DMS53 treated with DMSO at 0.1 percent for 48 hours (cell line): ENCODE measurements at regions not wholly inside any gene's neighbourhood (a gene's known extent, or its start where the extent isn't known, plus 50 kb on each side); places are given as distances from the start of the nearest gene placed in this dataset.
"Not testable (repeated sequence)": the region's sequence is repeated elsewhere in the genome, so short reads cannot be mapped to it uniquely, and the experiment has no call there.

Experiments
- DNase-seq: peaks from one replicate; lab custom pipeline; 2025; ENCODE audit not compliant: unreplicated experiment; lab: John Stamatoyannopoulos, UW

- no peak for DNase-seq
Observed at GRCh38 chr14:58878439-58879139, 240.8 kb downstream of the DACT1 start.

DNA sequence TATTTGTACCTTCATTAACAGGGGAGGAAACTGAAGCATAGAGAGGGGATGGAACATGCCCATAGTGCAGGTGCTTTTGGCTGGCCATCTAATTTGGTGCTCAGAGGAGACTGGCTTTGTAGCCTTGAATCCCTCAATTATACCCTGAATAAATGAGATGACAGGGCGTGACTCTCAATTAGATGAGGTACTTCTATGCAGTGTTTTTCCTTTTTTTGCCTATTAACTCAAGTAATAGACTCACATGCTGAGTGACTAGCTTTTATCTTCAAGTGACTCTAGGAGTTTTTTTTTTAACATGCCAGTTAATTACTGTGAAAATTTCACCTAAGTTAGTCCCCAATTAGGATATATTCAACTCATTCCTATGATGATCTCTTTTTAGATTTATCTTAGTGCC, 243.7 kb downstream of the DACT1 start:
- no peak for DNase-seq

GRCh38 chr14:58882577-58883018, 244.8 kb downstream of the DACT1 start:
- DNase-seq, result no peak

DNA sequence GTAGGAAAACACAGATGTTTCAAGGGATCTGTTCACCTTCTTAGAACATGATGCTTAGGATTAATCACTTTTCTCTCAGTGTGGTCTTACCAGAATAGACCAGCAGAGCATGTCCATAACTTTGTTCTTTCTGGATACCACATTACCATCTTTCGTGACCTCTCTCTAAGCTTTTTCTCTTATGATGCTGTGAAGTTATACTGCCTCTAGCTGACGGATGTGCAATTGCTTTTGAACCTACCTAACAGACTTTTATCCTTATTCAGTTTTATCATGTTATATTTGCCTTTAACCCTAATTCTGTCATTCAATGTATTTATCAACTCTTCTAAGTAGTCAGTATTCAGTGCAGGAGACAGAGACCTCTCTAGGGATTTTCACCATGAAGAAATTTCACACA, 246.7 kb downstream of the DACT1 start:
- no peak for DNase-seq

DNA sequence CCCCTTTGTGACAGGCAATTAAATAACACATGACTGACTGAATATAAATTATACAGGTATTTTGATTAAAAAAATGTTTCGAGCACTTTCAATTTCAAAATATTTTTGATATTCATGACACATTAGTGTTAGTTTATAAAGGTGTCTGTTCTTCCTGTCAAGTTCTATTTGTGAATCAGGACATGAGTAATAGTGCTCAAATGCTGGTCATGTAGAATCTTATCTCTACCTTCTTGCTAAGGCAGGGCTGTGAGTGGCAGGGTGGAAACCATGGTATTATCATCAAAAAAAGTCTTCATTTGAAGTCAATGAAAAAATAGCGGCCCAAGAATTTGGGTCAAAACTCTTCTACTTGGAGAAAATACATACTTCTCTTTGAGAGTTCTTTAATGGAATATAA, 250.2 kb downstream of the DACT1 start:
- no peak for DNase-seq

DNA sequence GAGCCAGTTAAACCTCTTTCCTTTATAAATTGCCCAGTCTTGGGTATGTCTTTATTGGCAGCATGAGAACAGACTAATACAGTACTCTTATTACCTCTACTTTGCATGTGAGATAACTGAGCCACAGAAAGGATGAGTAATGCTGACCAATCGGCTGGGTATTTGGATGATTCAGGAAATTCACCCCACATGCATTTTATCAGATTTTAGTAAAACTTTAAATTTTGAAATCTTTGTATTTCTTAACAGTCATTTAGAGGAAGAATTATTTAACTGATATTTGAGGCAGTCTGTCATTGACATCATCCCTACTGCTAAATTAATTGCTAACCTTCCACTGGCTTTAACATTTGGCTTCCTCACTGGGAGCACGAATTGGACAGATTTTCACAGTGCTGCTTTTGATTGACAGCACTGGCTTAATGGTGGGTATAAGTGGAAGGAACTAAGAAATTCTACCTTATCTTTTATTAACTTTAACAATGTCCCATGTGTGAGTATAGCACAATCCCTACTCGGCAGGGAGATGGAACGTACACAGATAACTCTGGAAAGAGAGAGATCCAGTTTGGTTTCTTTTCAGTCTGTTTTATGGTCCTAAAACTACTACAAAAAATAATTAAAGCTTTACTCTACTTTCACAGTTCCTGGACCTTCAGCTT, 261.0 kb downstream of the DACT1 start:
- no peak for DNase-seq

- no peak for DNase-seq
Observed at GRCh38 chr14:58899317-58899713, 261.6 kb downstream of the DACT1 start.

DNA sequence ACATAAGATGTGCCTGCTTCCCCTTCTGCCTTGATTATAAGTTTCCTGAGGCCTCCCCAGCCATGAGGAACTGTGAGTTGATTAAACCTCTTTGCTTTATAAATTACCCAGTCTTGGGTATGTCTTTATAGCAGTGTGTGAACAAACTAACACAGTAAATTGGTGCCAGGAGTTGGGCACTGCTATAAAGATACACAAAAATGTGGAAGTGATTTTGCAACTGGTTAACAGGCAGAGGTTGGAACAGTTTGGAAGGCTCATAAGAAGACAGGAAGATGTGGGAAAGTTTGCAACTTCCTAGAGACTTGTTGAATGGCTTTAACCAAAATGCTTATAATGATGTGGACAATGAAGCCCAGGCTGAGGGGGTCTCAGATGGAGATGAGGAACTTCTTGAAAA, 264.1 kb downstream of the DACT1 start:
- DNase-seq, result no peak

- DNase-seq, result no peak
Observed at GRCh38 chr14:58904776-58905175, 267.0 kb downstream of the DACT1 start.

DNA sequence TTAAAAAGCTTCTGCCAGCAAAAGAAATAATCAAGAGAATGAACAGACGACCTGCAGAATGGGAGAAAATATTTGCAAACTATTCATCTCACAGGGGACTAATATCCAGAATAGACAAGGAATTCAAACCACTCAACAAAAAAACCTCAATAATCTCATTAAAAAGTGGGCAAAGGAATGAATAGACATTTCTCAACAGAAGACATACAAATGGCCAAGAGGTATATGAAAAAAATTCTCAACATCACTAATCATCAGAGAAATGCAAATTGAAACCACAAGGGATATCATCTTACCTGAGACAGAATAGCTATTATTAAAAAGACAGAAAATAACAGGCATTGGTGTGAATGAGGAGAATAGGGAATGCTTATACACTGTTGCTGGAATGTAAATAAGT, 270.0 kb downstream of the DACT1 start:
- no peak for DNase-seq

DNA sequence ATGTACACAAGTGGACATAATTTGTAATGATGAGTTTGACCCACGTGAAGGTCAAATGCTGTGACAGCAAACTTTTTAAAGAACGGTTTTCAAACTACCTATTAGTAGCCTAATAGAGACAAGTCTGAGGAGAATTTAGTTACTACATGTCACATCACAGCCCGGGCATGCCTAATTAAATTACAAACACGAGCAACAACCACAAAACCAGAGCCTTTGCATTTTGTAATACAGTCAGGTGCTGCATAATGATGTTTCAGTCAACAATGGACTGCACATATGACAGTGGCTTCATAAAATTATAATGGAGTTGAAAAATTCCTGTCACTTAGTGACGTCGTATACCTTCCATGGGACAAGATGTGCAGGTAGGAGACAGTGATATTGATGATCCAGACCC, 274.5 kb downstream of the DACT1 start:
- no peak for DNase-seq

GRCh38 chr14:58912799-58913432, 275.2 kb downstream of the DACT1 start:
- DNase-seq, result peak; percentile 85

DNA sequence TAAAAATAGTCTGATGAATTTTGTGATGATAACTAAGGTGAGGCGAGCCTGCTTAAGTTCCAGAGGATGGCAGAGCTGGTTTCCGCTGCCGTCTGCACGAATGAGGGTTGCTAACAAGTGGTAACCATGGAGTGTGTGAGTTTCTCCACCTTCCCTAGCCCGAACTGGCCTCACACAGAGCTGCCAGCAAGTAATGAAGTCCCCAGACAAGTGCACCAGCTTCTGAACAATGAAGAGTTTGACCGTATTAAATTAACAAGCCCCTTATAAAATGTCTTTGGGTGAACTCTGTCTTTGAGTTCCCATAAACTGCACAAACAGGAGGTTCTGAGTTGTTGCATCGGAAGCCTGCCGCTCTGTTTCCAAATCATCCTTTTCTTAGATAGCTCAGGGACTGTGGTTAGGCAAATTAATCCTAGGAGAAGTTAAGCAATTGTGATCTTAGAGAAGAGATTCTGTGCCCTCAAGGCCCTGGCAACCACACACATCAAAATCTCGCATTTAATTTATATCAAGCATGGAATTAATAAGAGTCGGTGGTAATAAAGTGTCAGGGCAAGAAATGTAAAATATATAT, 274.1 kb upstream of the DAAM1 start:
- DNase-seq, result no peak

DNA sequence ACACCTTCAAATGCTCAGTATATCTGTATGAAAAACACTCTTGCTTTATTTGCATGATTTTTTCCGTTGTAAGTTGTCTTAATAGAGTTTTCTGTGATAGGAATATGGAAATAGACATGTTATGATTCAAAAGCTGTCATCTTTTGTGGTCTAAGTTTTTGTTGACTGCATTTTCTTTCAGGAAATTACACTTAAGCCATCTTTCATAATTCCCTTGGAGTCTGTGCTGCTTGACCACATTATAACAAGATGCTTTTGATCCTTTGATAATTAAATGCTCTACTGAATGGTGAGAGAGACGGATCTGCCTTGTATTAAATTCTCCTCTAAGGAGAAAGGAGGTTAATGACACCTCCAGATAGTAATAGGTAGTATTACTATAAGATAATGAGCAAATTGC, 272.8 kb upstream of the DAAM1 start:
- no peak for DNase-seq

GRCh38 chr14:58918066-58918738, 270.3 kb upstream of the DAAM1 start:
- no peak for DNase-seq

DNA sequence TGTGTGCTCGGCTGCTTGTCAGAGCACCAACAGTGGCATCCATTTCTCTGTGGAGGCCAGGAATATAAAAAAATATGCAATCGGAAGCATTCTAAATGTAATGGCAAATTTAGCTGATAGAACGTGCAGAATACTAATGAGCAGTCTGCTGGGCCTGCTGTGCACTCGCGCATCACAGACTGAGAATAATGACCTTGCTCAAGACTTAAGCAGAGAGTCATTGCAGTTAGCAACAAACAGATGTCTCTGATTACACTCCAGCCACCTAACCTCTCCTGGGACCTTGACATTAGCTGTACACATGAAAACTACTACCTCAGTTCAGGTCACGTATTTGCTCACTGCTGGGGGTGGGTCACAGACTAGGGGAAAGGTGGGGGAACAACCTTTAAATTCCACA, 269.2 kb upstream of the DAAM1 start:
- DNase-seq, result no peak

- no peak for DNase-seq
Observed at GRCh38 chr14:58920230-58920629, 268.2 kb upstream of the DAAM1 start.

GRCh38 chr14:58922201-58922940, 266.1 kb upstream of the DAAM1 start:
- not testable (repeated sequence) for DNase-seq

DNA sequence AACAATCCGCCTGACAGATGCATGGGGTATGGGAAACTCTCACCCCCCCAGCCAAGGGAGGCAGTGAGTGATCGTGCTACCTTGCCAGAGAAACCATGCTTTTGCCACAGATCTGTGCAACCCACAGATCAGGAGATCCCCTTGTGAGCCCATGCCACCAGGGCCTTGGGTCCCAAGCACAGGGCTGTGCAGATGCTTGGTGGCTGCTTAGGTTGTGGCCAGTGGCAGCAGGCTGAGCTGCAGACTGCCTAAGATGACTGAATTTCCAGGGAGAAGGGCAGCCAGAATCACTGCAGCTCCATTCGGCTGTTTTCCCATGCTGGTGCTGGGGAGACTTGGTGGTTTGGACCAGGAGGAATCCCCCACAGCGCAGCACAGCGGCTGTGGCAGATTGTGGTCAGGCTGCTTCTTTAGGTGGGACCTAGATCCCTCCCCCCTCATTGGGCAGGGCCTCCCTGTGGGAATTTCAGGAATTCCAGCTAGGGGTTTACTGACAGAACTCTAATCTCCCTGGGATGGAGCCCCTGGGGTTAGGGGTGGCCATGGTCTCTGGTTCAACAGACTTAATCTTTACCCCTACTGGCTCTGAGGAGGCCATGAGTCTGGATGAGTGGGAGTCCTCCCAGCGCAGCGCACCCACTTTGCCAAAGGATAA, 264.6 kb upstream of the DAAM1 start:
- no peak for DNase-seq

DNA sequence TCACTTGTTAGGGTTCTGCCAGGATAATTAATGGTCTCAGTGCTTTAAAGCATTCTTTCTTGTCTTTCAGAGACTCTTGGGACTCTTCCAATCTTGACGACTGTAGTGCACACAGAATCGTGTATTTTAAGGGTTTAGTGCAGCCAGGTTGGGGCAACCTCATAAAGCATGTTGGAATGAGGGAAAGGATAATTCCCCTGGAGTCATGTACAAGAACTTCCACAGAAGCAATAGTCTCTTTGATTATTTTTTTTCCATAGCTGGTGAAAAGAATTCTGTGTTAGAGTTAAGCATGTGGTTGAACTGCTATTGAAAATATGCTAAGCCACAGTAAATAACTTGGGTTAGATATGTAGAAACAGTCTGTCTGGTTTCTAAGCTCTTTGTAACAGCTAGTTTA, 246.8 kb upstream of the DAAM1 start:
- no peak for DNase-seq
